Activated CD4-positive, alpha-beta T cell treated with anti-CD3 and anti-CD28 coated beads for 48 hours (primary cell): ENCODE measurements at regions not wholly inside any gene's neighbourhood (a gene's known extent, or its start where the extent isn't known, plus 50 kb on each side); places are given as distances from the start of the nearest gene placed in this dataset.

Source experiments
- DNase-seq: peaks from one replicate; pipeline ENCODE4 v3.0.0-alpha.2; 2020

DNA sequence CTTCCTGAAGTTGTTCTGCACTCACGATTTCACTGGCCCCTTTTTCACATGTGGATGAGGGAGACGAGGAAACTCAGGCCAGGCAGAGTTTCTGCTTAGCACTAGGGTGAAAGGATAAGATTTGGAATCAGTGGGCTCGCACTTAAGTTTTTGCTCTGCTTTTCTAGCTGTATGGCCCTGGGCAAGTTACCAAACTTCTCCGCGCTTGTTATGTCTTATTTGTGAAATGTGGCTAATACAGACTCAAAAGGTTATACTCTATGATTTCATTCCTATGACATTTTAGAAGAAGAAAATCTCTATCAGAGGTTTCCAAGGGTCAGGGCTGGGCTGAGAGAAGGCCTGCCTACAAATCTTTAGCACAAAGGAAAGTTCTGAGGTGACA lies 191.9 kb upstream of the LRIG1 start:
- DNase-seq = no peak

DNA sequence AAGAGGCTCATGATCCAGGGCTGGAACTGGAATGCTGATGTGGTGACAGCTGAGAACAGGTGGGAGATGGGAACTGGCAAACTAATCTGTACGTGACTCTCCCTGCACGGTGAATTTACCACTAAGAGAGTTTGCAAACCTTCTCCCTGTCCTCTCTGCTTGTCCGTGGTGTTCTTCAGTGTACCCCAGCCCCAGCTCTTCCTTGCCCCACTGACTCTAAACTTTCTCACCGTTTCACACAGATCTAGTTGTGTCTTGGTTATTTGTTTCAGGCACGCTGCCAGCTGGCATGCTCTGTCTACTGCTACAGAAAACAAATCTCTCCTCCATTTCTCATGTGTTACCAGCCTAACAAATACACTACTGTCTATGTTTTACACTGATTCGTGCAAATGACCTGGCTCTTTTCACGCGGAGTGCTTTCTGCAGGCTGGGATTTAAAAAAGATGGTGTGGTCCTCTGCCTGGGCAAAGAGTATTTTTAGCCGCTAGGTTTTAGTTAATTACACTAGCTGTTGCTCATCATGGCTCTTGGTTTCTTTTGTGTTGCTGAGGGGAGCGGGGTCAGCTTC lies 192.7 kb upstream of the LRIG1 start:
- no peak for DNase-seq

DNA sequence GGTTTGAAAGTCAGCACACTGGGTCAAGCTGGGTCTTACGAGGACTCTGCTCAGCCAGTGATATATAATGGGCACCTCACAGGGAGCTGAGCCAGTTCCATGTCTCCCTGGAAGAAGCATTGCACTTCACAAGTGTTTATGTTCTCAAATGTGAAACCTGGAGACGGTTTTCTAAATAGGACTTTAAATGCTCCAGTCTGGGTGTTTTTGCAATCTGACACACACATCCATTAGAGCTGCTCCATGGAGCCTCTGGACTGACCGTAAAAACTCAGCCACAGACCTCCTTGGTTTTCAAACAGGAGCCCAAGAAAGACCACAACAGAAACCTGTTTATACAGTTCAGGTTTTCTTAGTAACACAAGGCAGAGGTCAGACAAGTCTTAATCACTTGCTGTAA lies 201.3 kb upstream of the LRIG1 start:
- DNase-seq = no peak

DNA sequence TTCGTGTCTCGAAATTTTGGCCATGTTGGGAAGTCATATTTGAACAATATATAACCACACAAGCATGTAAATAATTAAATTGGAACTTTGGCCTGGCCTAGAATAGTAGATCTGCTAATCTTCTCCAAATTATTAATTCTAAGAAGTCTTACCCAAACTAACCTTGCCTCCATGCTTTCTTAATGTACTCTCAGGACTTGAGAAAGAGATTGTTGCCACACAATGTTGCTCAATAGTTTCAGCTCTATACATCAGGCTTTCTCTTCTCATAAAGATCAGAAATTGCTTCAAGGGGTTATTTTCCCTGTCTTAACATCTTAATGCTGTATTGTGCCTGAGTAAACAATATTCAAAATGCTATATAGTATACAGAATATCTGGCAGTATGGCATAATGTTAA lies 202.7 kb upstream of the LRIG1 start:
- no peak for DNase-seq

DNA sequence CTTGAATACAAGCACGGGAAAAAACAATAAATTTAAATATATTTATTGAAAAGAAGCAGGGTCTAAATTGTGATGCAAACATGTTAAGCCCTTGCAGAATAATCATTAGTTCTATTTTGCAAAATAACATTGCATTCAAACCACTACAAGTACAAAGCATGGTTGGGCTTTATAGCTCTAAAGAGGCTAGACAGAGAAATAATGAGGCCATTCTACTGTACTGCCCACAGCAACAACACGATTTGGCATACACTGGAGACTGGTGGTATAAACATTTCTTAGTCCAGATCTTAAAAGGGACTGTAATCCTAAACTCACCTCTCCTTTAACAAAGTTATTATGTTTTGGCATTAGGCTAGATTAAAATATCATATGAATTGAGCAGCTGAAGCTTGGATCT lies 204.3 kb upstream of the LRIG1 start:
- DNase-seq = no peak

DNA sequence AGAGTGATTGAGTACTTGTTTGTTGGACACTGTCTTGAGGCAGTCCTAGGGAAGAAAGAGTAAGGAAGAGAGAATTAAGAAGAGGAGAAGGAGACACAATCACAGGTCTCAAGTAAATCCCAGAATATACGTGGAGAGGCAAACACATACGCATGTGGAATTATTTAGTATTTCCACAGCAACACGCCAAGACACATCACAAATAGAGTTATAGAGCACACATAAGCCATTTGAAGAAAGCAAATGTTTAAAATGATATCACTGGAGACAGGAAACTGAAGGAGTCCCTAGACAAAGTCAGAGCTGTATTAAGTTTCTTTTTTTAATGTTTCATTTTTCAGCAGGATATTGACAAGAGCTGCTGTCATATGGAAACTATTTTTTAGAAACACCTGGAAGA lies 206.1 kb upstream of the LRIG1 start:
- DNase-seq = no peak

DNA sequence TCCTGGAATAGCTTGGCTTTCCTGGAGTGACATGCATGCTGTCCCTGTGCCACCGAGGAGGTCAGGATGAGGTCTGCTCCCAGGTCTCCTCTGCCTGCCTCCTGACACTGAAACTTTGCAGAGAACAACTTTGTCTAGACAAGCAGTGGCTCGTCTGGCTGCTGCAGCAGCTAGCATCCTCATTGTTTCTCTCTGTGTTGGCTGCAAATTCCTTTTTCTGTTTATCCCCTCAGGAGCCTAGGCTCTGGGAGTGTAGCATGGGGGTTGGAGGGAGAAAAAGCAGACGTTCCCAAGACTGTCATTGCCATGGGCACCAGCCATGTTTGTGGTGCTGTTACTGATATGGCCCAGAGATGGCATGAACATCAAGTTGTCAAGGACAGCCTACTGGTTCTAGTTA lies 208.7 kb upstream of the LRIG1 start:
- no peak for DNase-seq

DNA sequence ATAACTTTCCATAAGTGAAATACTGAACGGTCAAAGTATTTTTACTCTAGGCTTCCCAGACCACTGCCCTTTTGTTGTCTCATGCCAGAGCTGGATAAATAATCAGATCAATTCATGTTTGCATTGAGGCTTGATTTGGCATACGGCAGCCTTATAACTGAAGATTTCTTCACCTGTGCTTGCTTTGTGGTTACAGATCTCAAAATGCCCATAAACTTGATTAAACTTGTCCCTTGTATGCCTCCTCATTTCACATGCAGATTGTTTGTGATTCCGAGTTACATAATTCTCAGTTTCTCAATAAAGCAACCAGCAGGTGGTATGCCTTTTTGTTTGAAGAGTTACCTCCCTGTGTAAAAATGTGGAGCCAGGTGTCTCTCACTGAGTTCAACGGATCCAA lies 211.4 kb upstream of the LRIG1 start:
- DNase-seq = no peak

DNA sequence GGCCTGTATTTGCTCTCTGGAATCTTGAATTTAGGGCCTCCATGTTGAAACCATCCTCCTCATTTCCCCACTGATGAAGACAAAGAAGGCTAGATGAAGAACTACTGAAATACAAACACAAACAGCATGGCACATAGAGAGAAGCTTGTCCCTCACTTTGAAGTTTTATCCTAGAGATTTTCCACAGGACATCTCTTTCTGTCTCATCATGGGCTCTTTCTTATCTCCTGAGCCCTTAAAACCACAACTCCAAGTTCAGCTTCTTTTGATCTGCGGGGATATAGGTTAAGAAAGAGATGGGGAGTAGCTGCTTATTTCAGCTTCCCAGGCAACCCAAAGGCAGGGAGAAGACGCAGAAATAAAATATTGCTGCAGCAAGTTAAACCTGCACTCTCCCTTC lies 213.1 kb upstream of the LRIG1 start:
- no peak for DNase-seq

DNA sequence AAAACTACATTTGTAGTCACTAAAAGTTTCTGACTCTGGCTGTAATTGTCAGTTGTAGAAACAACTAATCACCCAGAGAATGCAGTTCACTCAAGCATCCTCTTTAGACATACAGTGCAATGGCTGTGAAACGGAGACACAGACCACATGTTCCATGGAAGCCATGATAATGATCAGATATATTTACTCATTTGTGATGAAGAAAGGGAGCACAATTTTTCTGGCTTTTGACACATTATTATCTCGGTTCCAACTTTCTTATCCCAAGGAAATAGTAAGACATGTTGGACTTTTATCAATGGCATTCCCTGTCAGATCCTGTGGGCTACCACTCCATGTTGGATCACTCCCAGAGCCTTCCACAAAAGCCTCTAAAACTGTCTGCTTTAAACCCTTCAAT lies 215.0 kb upstream of the LRIG1 start:
- DNase-seq = no peak

DNA sequence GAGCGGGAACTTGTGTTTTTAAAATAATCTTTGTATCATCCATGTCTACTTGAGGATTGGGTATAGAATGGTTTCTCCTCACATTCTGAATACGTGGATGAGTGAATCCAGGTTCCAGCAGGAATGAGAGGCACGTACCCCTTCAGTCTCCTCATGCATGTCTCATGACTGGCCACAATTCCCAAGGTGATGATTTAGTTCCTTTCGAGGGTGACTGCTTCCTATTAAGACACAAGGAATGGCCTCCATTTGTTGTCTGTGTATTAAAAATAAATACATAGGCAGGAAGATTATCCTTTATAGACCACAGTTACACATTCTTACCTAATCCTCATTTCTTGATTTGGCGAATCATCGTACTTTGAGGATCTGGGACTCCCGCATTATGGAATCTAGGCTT lies 217.0 kb upstream of the LRIG1 start:
- DNase-seq = no peak

DNA sequence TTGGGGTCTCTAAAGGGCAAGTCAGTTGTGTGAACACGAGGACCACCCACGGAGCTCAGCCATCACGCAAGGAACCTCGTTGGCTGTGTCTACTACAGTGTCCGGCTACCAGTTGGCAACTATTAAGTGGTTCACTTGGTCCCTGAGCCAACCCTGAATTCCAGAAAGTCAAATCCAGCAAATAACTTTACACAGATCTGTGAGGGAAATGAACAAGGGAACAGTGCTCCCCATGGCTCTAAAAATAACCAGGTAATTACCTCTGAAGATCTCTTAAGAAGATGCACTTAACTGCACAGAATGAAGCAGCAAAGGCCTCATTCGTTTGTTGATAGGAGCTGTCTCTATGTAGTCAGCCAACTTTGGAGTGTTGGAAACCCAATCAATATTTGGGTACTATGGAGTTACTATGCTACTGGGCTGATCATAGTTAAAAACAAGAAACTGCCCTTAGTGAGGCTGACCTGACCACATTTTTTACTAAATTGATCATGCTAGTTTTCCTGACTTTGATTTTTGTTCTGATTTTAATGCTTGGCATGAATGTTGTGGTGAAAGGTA lies 219.1 kb upstream of the LRIG1 start:
- no peak for DNase-seq

DNA sequence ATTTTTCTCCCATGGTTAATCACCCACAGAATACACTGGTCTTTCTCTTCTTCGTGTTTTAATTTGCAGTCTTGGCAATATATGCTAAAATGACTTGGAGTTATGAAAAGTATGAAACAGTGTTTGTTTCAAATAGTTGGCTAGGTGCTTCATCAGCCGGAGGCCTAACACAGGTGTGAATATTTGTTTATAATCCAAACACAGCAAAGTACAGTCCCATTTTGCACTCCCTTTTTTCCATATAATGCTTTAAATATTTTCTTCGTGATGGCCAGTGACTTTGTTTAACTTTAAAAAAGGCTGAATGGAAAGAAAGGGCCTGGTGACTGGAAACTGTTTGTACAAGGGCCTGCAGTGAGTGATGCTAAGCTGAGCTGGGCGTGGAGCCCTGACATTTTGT lies 219.7 kb upstream of the LRIG1 start:
- DNase-seq = no peak

DNA sequence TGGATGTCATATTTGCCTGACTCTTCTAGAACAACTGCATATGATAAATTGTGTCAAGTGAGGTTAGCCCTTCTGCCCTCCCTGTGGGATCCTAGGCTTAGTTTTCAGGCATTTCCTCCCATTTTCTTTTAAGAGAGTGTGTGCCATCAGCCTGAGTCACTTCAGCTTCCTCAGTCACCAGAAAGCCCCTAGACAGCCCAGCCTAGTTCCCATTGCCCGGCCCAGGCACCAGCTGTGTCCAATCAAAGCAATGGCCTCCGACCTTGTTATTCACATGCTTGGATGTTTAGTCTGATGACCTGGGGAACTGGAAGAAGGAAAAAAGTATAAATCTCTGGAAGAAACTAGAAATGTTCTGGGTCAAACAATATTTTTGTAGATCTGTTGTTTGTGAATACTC lies 221.9 kb upstream of the LRIG1 start:
- DNase-seq = no peak

DNA sequence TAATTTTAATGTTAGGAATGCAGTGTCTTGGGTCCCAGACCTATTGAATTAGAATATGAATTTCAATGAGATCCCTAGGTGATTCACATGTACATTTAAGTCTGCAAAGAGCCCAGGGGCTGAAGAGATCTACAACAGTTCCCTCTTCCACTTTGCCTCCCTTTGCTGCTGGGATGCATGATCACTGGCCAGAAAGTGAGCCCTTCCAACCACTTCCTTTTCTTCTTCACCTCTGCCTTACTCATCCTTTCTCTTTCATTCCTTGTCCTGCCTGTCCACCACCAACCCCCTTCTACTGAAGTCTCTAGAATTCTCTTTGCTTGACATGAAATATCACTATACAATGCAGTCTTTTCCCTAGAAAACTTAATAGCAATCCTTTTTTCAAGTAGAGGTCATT lies 222.4 kb upstream of the LRIG1 start:
- no peak for DNase-seq

DNA sequence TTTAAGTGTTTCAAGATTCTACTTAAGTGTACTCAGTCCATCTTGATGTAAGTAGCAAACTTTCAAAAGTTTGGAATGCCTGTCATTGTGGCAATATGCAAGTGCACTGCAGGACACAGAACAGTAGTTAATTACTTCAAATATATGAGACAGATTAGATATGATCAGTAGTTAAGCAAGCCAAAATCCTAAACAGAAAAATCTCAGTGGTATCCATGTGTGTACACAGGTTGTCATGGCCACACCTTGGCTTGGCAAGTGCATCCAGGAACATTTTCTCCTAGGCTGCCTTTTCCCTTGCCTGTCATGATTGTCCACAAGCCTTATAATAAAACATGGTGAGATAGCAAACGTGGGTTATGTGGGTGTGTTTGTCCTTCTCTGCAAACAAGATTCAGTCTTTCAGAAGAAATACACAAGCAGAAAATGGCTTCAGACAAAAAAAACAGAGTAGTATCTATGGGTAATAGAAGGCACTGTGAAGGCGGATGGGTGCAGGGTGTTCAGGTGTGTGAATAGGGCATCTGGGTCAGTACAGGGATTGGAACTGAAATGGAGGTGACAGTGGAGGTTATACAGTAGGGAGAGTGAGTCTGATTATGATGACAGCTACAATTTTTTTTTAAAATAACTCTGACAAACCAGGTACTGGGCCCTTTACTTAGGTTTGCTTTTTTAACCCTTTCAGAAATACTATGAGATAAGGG lies 229.0 kb upstream of the LRIG1 start:
- no peak for DNase-seq

DNA sequence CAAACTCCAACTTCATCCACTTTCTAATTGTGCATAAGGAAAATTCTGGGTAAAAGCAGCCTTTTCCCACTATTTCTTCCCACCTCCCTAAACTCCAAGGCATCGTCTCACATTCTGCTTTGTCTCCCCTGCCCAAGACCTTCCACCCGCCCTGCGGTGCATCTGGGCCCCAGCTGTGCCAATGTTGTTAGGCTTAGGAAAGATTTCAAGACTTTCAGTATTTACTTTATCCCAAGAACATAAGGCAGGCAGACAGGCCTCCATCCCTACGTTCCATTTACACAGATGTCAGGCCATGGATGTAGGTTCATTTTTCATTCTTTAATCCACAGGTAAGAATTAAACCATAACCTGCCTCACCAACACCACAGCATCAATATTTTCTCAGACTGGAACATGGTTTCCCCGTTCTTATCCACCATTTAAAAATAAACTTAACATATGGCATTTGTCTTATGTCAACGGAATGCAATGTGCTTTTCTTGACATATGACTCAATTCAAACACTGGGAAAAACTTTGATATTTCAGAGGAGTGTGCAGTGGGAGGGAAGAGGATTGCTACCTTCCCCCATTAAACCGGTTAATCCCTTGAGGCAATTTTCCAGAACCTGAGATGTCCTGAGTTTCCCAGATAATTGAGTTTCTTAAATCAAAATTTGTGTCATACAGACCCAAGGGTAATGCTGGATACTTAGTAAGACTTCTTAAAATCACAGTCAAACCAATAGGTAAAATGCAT lies 238.0 kb upstream of the LRIG1 start:
- no peak for DNase-seq

DNA sequence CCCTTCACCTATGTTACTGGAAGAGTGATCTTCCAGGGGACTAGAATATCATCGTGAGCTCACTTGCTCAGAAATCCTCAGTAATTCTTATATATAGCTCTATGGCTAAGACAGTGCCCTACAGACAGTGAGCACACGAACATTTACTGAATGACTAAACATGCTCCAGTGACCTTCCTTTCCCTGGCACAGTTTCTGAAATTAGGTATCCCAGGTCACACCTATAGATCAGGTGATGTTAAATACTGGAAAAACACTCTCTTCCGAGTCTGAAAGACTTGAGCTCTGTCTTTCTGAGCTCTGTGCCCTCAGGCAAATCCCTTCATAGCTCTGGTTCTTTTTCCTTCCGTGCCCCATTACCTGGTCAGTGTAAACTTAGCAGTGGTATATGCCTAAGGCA lies 239.4 kb upstream of the LRIG1 start:
- no peak for DNase-seq

DNA sequence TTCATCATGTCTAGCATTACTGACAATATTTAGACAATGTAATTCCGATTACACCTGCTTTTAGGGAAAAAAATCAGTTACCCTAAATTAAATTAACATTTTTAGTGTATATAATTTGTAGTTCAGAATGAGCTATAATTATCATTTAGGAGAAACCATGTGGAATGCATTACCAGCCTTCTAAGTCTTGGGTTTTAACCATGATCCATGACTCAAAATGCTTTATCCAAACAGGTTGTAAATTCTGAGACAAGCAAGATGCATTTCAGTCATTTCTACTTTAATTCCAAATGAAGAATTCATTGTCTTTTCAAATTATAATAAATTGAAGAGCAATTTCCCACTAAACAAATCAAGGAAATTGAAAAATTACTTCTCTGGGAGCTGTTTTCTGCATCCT lies 243.7 kb upstream of the LRIG1 start:
- DNase-seq = no peak

DNA sequence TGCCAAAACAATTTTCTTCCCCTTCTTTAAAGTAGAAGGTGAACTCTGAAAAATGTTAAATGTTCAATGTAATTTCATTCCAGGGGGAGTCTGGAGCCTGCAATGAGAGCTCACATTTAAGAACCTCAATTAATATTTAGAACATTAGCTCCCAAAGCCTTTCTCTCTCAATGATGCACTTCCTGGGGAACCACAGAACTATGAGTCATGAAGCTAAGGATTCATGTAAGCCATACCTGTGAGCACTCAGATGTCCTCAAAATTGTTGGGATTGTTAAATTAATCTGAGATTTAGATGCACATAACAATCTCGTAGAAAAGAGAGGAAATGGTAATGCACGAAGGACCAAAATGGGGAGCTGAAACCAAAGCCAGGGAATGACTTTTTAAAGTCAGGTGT lies 244.2 kb upstream of the LRIG1 start:
- DNase-seq = no peak

DNA sequence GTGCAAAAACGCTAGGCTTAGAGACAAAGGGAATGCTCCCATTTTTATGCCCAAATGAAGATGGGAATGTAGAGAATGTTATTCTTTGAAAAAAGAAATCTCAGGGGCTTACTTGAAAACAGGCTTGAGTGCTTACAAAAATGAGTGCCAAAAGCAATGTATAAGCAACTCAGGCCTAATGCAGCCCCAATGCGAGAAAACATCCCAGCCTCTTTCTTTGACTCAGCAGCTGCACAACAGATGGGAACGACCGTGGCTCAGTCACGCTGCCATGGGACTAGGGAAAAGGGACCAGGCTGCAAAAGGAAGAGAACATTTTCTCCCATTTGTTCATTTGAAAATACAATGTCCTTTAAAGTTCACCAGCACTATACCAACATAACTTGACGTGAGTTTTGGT lies 246.4 kb upstream of the LRIG1 start:
- DNase-seq = no peak

DNA sequence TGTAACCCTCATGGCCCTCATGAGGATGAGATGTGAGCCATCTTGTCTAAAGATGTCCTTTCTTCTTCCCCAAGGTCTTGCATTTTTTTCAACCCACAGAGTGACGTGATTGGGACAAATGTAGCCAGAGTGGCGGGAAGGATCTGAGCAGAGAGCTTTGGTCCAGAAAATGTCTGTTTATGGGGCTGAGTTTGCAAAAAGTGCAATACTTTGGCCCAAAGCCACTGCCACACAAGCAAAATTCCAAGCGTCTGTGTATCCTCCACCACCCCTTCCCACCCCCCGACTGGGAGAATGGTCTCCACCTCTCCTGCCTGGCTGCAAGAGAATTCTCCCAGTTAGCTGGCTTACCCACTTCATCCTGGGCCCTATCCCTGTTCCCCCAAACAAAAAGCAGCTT lies 246.9 kb upstream of the LRIG1 start:
- DNase-seq = no peak

DNA sequence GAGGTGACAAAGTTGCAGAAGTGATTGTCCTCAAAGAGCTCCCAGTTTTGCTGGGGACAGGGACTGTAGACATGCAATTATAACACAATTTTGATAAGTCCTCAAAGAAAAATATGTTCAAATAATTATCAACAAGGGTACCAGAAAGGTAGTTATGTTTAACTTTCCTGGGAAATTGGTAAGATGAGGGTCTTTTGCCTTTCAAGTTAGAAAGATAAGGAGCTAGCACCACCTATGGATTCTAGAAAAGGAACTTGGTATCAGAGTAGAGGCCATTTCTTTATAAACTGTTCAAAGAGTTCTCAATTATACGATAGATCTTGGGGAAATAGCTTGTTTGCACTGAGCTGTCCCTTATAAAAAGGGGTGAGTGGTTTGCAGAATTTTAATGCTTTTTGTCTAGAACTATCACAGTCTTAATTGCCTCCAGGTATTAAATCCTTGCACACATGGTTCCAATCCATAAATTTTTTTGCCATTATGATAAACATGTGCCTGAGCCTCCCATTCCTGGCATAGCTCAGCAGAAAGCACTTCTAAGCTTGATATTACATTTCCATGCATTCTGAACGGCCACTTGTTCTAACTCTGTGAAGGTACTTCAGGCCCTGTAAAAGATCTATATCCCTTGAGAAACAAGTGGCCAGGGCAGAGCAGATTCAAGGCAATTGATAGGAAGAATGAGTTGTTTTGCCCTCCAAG lies 247.5 kb upstream of the LRIG1 start:
- DNase-seq = no peak

DNA sequence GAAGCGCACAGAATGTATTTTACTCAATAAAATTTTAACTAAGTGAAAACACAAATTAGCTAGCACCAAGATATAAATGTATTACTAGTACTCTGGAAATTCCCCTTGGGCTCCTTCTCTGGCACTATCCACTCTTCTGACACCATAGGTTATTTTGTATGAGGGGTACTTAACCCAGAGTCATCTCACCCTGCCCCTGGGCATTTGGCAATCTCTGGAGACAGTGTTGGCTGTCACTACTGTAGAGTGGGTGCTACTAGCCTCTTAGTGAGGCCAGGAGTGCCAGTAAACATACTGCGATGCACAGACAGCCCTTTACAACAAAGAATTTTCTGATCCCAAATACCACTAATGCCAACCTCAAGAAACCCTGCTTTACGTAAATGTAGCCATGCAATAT lies 246.3 kb upstream of the KBTBD8 start:
- DNase-seq = no peak
